Activated T-cell treated with anti-CD3 and anti-CD28 coated beads for 24 hours (primary cell): ENCODE measurements at regions not wholly inside any gene's neighbourhood (a gene's known extent, or its start where the extent isn't known, plus 50 kb on each side); places are given as distances from the start of the nearest gene placed in this dataset.

Experiments
- DNase-seq: peaks from one replicate; pipeline ENCODE4 v3.0.0-alpha.2; 2020; ENCODE audit warnings: low read depth

DNA sequence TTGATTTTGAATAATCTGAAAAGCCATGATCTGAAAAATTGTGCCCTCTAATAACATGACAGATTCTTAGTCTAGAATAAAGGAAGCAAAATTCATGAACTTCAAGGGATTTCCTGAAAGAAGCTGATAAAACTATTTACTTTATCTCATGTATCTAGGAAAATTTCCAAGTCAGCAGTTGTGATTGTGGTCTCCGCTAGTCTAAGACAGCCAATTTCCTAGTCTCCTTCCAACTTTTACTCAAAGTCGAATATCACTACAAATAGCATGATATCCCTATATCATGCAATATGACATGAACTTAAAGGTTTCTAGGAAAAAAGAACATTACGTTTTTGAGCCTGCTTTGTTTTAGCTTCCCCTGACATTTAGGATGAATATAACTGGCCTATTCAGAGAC lies 202.1 kb upstream of the GHITM start:
- no peak for DNase-seq

DNA sequence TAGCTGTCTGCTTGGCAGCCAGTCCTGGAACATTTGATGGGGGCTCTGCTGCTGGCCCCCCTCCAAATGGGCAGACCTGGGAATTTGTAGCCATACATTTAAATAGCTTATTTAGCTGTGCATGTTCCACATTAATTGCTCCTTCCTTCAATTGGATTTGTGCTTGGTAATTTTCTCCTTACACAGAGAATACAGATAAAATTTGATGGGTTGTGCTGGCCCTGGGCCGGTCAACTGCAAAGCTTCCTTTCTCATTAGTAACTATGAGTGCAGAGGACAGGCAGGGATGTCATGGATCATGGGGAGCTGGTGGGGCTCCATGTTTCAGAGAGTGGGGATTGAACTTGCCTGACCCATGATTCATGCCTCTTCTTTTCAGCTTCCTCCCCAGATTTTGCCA lies 201.5 kb upstream of the GHITM start:
- DNase-seq = no peak

- no peak for DNase-seq
Measured at GRCh38 chr10:83941189-83941588, 198.1 kb upstream of the GHITM start.

DNA sequence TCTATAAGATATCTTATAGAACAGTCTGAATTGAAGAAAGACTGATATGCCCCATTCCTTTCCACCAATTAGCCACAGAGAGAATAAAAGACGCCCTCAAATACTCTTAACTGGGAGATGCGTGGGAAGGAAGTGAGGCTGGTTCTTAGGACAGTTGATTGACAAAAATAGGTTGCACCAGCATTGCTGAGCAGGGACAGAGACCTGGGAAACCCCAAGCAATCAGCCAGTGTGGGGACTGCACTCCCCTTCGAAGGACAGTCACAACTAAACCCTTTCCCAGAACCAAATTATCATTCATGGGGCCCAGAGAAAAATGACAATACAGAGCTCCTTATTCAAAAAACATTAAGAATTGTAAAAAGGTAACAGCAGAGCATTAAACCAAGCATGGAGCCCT lies 196.9 kb upstream of the GHITM start:
- DNase-seq = no peak

DNA sequence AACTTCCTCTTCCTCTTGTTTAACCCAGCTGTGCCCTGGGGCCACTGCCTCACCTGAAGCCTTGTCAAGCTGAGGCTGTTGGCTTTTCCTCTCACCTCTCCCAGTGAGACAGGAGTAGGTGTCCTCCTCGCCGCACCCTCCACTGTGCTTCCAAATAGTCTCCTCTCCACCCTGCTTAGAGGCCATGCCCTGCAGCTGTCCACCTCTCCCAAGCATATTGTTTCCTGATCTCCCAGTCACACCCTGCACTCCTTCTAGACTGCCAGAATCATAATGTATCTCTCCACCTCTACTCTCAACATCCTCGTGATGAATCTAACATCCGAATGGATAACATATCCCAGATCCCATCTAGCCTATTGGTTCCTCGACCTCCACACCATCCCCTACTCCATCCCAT lies 196.3 kb upstream of the GHITM start:
- DNase-seq = no peak

GRCh38 chr10:83943920-83944319 lies 195.4 kb upstream of the GHITM start:
- DNase-seq = no peak

DNA sequence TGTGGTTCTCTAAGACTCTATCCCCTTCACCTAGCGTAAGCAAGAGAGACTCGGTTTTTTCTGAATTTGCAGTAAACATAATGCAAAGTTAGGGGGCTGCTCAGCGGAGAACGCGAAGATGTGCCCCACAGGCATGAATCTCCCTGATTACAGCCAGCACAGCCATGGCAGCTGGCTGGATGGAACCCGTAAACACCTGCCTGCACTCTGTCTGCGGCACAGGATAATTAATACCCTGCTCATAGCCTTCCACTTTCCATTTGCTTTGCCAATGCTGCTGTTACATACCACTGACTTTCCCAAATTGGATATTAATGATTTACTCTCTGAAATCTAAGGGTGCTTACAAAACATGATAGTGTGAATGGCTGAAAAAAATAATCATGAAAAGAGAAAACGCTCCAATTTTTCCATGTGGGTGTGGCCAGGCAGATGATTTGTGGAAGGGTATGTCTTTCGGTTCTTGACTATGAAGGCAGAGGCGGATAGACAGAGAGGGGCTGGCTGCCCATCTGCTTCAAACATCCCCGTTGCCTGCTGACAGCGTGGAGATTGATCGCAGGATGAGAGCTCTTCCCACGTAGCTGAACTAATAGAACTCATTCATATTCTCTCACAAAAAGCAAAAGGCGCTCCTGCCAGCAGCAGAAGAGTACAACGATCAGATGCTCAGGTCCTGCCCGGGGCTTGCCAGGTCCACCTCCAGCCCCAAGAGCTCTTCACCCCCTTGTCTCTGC lies 193.2 kb upstream of the GHITM start:
- no peak for DNase-seq

DNA sequence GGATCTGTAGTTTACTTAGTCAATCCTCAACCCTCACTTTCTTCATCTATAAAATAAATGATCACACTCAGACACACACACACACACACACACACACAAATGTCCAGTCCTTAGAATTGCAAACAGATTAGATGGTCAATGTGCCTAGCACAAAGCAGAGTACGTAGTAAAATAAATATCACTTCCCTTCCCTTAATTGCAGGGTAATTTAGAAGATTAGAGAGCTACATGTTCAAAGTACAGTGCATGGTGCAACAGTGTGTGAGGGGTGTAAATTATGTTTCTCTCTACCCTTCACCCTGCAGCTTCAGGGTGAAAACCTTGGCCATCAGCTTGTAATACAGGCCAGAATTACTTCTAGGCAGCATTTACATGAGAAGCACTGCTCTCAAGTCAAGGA lies 187.0 kb upstream of the GHITM start:
- no peak for DNase-seq

GRCh38 chr10:83953589-83953988 lies 185.7 kb upstream of the GHITM start:
- no peak for DNase-seq

DNA sequence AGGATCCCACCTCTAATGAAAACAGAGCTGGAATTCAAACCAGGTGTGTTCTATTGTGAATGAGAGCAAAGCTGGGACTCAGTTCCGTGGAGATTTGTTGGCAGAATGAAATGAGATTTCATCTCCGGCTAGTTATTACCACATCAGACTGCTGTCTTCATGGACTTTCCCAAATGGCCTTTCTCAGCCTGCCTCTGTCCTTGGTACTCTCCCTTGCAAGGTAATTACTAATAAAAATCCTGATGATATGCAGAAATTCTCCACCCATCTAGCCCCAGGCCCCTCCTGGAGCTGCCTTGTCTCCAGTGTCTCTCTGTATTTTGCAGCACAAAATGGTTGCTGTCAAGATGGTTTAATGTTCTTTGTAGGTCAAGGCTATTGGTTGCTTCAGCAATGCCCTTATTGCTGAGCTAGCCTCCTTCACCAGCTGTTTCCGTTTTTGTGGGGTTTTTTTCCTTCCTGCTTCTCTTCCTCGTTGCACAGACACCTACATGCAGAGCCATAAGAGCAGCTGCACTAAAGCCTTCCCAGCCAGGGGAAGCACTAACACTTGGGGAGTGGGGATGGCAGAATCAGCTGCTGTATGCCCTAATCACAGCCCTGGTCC lies 185.0 kb upstream of the GHITM start:
- no peak for DNase-seq

GRCh38 chr10:83955406-83955805 lies 183.9 kb upstream of the GHITM start:
- DNase-seq = no peak

DNA sequence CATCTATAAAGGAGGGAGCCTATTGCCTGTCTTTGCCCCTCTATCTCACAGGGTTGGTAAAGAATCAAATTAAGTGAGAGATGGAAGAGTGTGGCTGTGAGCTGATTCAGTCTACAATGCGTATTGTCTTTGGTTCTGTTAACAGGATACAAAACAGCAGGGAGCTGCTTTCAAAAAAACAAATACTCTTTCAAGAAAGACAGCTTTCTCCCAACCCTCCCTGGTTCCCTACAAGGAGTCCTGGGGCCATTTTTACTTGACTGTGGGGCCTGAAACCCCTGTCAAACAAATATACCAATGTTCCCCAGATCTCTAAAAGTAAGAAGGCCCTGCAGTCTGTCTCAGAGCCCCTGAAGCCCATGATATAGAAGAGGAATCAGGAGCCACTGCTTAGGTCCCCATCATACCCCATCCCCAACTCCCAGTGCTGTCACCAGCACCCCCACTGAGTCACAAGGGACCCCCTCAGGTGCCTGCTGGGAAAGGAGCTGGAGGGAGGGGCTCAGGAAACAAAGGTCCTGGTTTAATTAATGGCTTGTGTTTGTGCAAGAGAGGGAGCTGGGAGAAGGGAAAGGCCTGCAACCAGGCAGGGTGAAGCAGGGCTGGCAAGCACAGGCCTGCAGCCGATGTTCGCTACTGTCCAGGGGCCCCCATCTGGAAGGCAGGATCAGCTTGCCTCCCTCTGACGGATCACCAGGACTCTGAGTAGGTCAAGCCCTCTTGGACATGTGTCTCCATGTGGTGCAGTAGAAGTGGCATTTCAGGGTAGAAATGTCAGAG lies 182.0 kb upstream of the GHITM start:
- DNase-seq = no peak

- no peak for DNase-seq
Measured at GRCh38 chr10:83959328-83959727, 180.0 kb upstream of the GHITM start.

- DNase-seq = no peak
Measured at GRCh38 chr10:83960125-83960524, 179.2 kb upstream of the GHITM start.

DNA sequence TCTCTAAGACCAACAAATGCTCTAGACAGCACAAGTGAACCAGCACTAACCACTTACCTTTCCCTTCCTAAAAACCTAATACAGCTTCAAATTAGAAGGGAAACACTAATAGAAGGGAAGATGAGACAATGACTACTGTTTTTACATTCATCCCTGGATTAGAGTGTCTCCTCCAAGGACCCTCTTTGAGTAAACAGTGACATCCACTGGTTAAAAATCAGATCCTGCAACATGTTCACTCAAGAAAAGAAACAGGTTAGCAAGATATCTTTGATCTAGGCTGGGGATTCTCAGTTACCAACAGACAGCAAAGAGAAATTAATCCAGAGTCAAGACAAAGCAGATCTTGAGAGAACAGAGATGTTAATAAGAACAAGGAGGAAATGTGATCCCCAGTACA lies 177.7 kb upstream of the GHITM start:
- DNase-seq = no peak

GRCh38 chr10:83963446-83963845 lies 175.9 kb upstream of the GHITM start:
- DNase-seq = no peak

DNA sequence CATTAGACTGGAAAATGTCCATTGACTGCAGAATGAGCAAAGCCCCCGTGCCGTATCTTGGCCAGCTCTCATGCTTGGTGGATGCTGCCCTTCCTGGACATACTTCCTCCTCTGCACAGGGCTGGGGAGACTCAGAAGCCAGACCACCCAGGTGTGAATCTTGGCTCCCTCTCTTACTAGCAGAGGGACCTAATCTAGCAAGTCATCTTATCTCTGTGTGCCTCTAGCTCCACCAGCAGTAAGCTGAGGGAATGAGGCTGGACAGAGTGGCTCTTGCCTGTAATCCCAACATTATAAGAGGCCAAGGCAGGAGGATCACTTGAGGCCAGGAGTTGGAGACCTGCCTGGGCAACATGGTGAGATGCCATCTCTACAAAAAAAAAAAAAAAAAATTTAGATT lies 173.8 kb upstream of the GHITM start:
- no peak for DNase-seq

- no peak for DNase-seq
Measured at GRCh38 chr10:83968052-83968451, 171.3 kb upstream of the GHITM start.

DNA sequence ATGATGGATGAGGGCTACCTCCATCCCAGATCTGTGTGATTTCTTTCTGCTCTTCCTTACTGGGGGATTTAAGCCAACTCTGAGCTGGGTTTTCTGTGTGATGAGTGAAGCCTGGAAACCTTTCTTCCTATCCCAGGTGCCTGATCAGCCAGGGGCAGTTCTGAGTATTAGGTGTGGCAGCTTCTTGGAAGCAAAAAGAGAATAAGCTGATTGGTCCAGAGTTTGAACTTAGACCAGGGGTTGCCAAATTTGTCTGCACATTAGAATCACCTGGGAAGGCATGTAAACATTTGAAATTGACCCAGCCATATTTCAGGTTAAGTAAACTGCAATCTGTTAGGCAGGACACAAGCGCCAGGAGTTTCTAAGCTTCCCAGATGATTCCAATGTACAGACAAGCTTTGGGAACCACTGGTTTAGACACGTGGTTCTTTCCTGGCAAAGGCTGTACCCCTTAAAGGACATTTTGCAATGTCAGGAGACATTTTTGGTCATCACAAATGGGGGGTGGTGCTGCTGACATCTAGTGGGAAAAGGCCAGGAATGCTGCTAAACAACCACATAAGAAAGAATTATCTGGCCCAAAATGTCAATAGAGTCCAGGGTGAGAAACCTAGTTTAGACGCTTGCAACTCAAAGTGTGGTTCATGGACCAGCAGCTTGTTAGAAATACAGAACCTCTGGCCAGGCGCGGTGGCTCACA lies 160.5 kb upstream of the GHITM start:
- DNase-seq = no peak

GRCh38 chr10:83982812-83983211 lies 156.5 kb upstream of the GHITM start:
- DNase-seq = no peak

- DNase-seq = no peak
Measured at GRCh38 chr10:83983578-83984255, 155.6 kb upstream of the GHITM start.

DNA sequence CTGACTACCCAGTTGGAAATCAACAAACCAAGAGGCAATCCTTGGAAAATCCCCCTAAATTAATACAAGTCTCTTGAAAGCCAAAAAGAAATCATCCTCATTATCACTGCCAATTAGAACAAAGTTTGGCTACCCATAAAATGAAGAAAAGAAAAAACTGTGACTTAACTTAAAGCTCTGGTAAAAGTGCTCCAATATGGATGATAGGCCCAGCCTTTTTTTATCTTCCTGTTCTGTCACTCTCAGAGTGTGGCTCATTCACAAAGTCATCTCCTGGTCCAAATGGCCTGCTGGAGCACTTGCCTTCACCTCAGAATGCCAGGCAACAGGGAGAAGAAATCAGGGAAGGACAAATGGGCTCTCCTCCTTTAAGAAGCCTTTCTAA lies 155.1 kb upstream of the GHITM start:
- no peak for DNase-seq
